ENCODE measurements at regions not wholly inside any gene's neighbourhood (a gene's known extent, or its start where the extent isn't known, plus 50 kb on each side); places are given as distances from the start of the nearest gene placed in this dataset.

DNA sequence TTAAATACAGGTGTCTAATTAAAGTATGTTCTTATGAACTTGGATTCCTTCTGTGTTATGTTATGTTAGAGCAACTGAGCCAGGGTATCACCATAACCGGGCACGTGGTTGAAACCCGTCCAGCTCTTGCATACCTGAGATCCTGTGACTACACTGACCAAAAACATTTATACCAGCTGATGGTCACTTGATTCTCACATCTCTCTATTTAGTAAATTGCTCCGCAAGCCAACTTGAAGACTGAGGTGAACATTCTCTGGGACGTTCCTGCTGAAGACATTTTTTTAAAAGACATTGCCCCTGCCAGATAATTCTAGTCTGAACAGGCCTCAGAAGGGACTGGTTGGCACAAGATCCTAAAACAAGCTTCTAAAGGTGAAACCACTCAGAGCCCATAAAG is 550.0 kb upstream of the DIPK2B start (continued):
- no peak for TF ChIP-seq HINFP (tag; conservative IDR thresholded peaks at IDR 0.05; ENCODE audit: low read depth)
- no peak for TF ChIP-seq FUS (optimal IDR thresholded peaks at IDR 0.05; ENCODE audit: low read depth, low read length)
- TF ChIP-seq RBM17 (IDR thresholded peaks at IDR 0.05; ENCODE audit: borderline replicate concordance, low read depth, low read length) = no peak
- TF ChIP-seq ZNF316 (IDR thresholded peaks at IDR 0.05) = no peak
- TF ChIP-seq MEIS2 (IDR thresholded peaks at IDR 0.05; ENCODE audit: partially characterized antibody) = no peak
- TF ChIP-seq, protein P1, sequence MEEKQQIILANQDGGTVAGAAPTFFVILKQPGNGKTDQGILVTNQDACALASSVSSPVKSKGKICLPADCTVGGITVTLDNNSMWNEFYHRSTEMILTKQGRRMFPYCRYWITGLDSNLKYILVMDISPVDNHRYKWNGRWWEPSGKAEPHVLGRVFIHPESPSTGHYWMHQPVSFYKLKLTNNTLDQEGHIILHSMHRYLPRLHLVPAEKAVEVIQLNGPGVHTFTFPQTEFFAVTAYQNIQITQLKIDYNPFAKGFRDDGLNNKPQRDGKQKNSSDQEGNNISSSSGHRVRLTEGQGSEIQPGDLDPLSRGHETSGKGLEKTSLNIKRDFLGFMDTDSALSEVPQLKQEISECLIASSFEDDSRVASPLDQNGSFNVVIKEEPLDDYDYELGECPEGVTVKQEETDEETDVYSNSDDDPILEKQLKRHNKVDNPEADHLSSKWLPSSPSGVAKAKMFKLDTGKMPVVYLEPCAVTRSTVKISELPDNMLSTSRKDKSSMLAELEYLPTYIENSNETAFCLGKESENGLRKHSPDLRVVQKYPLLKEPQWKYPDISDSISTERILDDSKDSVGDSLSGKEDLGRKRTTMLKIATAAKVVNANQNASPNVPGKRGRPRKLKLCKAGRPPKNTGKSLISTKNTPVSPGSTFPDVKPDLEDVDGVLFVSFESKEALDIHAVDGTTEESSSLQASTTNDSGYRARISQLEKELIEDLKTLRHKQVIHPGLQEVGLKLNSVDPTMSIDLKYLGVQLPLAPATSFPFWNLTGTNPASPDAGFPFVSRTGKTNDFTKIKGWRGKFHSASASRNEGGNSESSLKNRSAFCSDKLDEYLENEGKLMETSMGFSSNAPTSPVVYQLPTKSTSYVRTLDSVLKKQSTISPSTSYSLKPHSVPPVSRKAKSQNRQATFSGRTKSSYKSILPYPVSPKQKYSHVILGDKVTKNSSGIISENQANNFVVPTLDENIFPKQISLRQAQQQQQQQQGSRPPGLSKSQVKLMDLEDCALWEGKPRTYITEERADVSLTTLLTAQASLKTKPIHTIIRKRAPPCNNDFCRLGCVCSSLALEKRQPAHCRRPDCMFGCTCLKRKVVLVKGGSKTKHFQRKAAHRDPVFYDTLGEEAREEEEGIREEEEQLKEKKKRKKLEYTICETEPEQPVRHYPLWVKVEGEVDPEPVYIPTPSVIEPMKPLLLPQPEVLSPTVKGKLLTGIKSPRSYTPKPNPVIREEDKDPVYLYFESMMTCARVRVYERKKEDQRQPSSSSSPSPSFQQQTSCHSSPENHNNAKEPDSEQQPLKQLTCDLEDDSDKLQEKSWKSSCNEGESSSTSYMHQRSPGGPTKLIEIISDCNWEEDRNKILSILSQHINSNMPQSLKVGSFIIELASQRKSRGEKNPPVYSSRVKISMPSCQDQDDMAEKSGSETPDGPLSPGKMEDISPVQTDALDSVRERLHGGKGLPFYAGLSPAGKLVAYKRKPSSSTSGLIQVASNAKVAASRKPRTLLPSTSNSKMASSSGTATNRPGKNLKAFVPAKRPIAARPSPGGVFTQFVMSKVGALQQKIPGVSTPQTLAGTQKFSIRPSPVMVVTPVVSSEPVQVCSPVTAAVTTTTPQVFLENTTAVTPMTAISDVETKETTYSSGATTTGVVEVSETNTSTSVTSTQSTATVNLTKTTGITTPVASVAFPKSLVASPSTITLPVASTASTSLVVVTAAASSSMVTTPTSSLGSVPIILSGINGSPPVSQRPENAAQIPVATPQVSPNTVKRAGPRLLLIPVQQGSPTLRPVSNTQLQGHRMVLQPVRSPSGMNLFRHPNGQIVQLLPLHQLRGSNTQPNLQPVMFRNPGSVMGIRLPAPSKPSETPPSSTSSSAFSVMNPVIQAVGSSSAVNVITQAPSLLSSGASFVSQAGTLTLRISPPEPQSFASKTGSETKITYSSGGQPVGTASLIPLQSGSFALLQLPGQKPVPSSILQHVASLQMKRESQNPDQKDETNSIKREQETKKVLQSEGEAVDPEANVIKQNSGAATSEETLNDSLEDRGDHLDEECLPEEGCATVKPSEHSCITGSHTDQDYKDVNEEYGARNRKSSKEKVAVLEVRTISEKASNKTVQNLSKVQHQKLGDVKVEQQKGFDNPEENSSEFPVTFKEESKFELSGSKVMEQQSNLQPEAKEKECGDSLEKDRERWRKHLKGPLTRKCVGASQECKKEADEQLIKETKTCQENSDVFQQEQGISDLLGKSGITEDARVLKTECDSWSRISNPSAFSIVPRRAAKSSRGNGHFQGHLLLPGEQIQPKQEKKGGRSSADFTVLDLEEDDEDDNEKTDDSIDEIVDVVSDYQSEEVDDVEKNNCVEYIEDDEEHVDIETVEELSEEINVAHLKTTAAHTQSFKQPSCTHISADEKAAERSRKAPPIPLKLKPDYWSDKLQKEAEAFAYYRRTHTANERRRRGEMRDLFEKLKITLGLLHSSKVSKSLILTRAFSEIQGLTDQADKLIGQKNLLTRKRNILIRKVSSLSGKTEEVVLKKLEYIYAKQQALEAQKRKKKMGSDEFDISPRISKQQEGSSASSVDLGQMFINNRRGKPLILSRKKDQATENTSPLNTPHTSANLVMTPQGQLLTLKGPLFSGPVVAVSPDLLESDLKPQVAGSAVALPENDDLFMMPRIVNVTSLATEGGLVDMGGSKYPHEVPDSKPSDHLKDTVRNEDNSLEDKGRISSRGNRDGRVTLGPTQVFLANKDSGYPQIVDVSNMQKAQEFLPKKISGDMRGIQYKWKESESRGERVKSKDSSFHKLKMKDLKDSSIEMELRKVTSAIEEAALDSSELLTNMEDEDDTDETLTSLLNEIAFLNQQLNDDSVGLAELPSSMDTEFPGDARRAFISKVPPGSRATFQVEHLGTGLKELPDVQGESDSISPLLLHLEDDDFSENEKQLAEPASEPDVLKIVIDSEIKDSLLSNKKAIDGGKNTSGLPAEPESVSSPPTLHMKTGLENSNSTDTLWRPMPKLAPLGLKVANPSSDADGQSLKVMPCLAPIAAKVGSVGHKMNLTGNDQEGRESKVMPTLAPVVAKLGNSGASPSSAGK (IDR thresholded peaks at IDR 0.05) = no peak
- no peak for TF ChIP-seq ELF2 (CRISPR knock-in tag; IDR thresholded peaks at IDR 0.05)
- TF ChIP-seq, protein P2, sequence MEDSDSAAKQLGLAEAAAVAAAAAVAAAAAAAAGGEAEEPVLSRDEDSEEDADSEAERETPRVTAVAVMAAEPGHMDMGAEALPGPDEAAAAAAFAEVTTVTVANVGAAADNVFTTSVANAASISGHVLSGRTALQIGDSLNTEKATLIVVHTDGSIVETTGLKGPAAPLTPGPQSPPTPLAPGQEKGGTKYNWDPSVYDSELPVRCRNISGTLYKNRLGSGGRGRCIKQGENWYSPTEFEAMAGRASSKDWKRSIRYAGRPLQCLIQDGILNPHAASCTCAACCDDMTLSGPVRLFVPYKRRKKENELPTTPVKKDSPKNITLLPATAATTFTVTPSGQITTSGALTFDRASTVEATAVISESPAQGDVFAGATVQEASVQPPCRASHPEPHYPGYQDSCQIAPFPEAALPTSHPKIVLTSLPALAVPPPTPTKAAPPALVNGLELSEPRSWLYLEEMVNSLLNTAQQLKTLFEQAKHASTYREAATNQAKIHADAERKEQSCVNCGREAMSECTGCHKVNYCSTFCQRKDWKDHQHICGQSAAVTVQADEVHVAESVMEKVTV (CRISPR knock-in tag; IDR thresholded peaks at IDR 0.05) = no peak
- TF ChIP-seq, protein P3, sequence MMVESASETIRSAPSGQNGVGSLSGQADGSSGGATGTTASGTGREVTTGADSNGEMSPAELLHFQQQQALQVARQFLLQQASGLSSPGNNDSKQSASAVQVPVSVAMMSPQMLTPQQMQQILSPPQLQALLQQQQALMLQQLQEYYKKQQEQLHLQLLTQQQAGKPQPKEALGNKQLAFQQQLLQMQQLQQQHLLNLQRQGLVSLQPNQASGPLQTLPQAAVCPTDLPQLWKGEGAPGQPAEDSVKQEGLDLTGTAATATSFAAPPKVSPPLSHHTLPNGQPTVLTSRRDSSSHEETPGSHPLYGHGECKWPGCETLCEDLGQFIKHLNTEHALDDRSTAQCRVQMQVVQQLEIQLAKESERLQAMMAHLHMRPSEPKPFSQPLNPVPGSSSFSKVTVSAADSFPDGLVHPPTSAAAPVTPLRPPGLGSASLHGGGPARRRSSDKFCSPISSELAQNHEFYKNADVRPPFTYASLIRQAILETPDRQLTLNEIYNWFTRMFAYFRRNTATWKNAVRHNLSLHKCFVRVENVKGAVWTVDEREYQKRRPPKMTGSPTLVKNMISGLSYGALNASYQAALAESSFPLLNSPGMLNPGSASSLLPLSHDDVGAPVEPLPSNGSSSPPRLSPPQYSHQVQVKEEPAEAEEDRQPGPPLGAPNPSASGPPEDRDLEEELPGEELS (CRISPR knock-in tag; IDR thresholded peaks at IDR 0.05; ENCODE audit: borderline replicate concordance) = no peak
- no peak for TF ChIP-seq ZNF324 (CRISPR knock-in tag; IDR thresholded peaks at IDR 0.05)
